ENCODE measurements at regions not wholly inside any gene's neighbourhood (a gene's known extent, or its start where the extent isn't known, plus 50 kb on each side); places are given as distances from the start of the nearest gene placed in this dataset.

GRCh38 chr10:25707572-25707971, 226.5 kb upstream of the MYO3A start:
- no peaks in the 10 kb centered on the region for H4K20me1 ChIP-seq
- TF ChIP-seq Cebpa-rat (IDR thresholded peaks at IDR 0.05): no peak
- H3K4me3 ChIP-seq: no peak overlapping the region
- H3K4me2 ChIP-seq: no peak overlapping the region
- H3K27me3 ChIP-seq: no peaks in the 10 kb centered on the region
- H3K27ac ChIP-seq: no peak overlapping the region
- H3K9me3 ChIP-seq: 0 out of 2 replicates have a peak, but pooled peaks cover 4% of the 10 kb centered on the region
- no peaks in the 10 kb centered on the region for H3K36me3 ChIP-seq
- H3K4me1 ChIP-seq: no peaks in the 10 kb centered on the region
- no peak overlapping the region for H3K9ac ChIP-seq

GRCh38 chr10:25707976-25708671, 225.9 kb upstream of the MYO3A start:
- H3K9me3 ChIP-seq: 0 out of 2 replicates have a peak, but pooled peaks cover 4% of the 10 kb centered on the region
- H3K4me3 ChIP-seq: no peak overlapping the region
- H4K20me1 ChIP-seq: no peaks in the 10 kb centered on the region
- H3K4me1 ChIP-seq: no peaks in the 10 kb centered on the region
- H3K4me2 ChIP-seq: no peak overlapping the region
- TF ChIP-seq Cebpa-rat (IDR thresholded peaks at IDR 0.05): no peak
- no peak overlapping the region for H3K9ac ChIP-seq
- H3K36me3 ChIP-seq: no peaks in the 10 kb centered on the region
- H3K27me3 ChIP-seq: no peaks in the 10 kb centered on the region
- H3K27ac ChIP-seq: no peak overlapping the region

GRCh38 chr10:25713894-25714240, 220.2 kb upstream of the MYO3A start:
- H3K4me3 ChIP-seq: no peak overlapping the region

GRCh38 chr10:25724241-25724640, 209.8 kb upstream of the MYO3A start:
- TF ChIP-seq Cebpa-rat (IDR thresholded peaks at IDR 0.05): no peak
- Histone ChIP-seq H3K4me3 (no peak overlapping the region), H3K36me3 (no peaks in the 10 kb centered on the region), H3K27me3 (no peaks in the 10 kb centered on the region), H4K20me1 (no peaks in the 10 kb centered on the region), H3K9ac (no peak overlapping the region), H3K9me3 (no peaks in the 10 kb centered on the region), H3K27ac (no peak overlapping the region), H3K4me2 (no peak overlapping the region), H3K4me1 (no peaks in the 10 kb centered on the region)

More at GRCh38 chr10:25713894-25714240, 220.2 kb upstream of the MYO3A start:
- no peaks in the 10 kb centered on the region for H3K36me3 ChIP-seq
- H3K4me2 ChIP-seq: no peak overlapping the region
- no peaks in the 10 kb centered on the region for H3K4me1 ChIP-seq
- no peak overlapping the region for H3K9ac ChIP-seq
- H3K9me3 ChIP-seq: 0 out of 2 replicates have a peak, but pooled peaks cover 4% of the 10 kb centered on the region
- no peak for TF ChIP-seq Cebpa-rat (IDR thresholded peaks at IDR 0.05)
- no peaks in the 10 kb centered on the region for H4K20me1 ChIP-seq
- no peak overlapping the region for H3K27ac ChIP-seq
- no peaks in the 10 kb centered on the region for H3K27me3 ChIP-seq

- no peaks in the 10 kb centered on the region for H3K9me3 ChIP-seq
- no peak for TF ChIP-seq Cebpa-rat (IDR thresholded peaks at IDR 0.05)
- H4K20me1 ChIP-seq: no peaks in the 10 kb centered on the region
- no peaks in the 10 kb centered on the region for H3K4me1 ChIP-seq
- H3K27me3 ChIP-seq: no peaks in the 10 kb centered on the region
- no peaks in the 10 kb centered on the region for H3K36me3 ChIP-seq
- H3K4me2 ChIP-seq: no peak overlapping the region
- no peak overlapping the region for H3K9ac ChIP-seq
- no peak overlapping the region for H3K4me3 ChIP-seq
- no peak overlapping the region for H3K27ac ChIP-seq
Measured at GRCh38 chr10:25725917-25726716, 207.9 kb upstream of the MYO3A start.

GRCh38 chr10:25738776-25739175, 195.3 kb upstream of the MYO3A start:
- Histone ChIP-seq H3K27ac (no peak overlapping the region), H3K9me3 (no peaks in the 10 kb centered on the region), H3K9ac (no peak overlapping the region), H3K27me3 (no peaks in the 10 kb centered on the region), H3K36me3 (no peaks in the 10 kb centered on the region), H3K4me3 (no peak overlapping the region), H3K4me2 (no peak overlapping the region), H3K4me1 (no peaks in the 10 kb centered on the region), H4K20me1 (no peaks in the 10 kb centered on the region)
- no peak for TF ChIP-seq Cebpa-rat (IDR thresholded peaks at IDR 0.05)

GRCh38 chr10:25743832-25744231, 190.2 kb upstream of the MYO3A start:
- H3K36me3 ChIP-seq: no peaks in the 10 kb centered on the region
- no peak overlapping the region for H3K4me2 ChIP-seq
- no peak overlapping the region for H3K27ac ChIP-seq
- no peak for TF ChIP-seq Cebpa-rat (IDR thresholded peaks at IDR 0.05)
- H3K27me3 ChIP-seq: no peaks in the 10 kb centered on the region
- H4K20me1 ChIP-seq: no peaks in the 10 kb centered on the region
- H3K9me3 ChIP-seq: no peaks in the 10 kb centered on the region
- no peak overlapping the region for H3K9ac ChIP-seq
- no peak overlapping the region for H3K4me3 ChIP-seq
- no peaks in the 10 kb centered on the region for H3K4me1 ChIP-seq

- Histone ChIP-seq H4K20me1 (no peaks in the 10 kb centered on the region), H3K27me3 (no peaks in the 10 kb centered on the region), H3K9me3 (no peaks in the 10 kb centered on the region), H3K9ac (no peak overlapping the region), H3K4me2 (no peak overlapping the region), H3K36me3 (no peaks in the 10 kb centered on the region), H3K4me3 (no peak overlapping the region), H3K4me1 (no peaks in the 10 kb centered on the region), H3K27ac (no peak overlapping the region)
- TF ChIP-seq Cebpa-rat (IDR thresholded peaks at IDR 0.05): no peak
Measured at GRCh38 chr10:25744574-25744973, 189.5 kb upstream of the MYO3A start.

GRCh38 chr10:25745976-25746375, 188.1 kb upstream of the MYO3A start:
- Histone ChIP-seq H3K27ac (no peak overlapping the region), H3K4me2 (no peak overlapping the region), H3K4me3 (no peak overlapping the region), H4K20me1 (no peaks in the 10 kb centered on the region), H3K36me3 (no peaks in the 10 kb centered on the region), H3K27me3 (no peaks in the 10 kb centered on the region), H3K4me1 (no peaks in the 10 kb centered on the region), H3K9ac (no peak overlapping the region), H3K9me3 (no peaks in the 10 kb centered on the region)
- no peak for TF ChIP-seq Cebpa-rat (IDR thresholded peaks at IDR 0.05)

- Histone ChIP-seq H3K4me3 (no peak overlapping the region), H3K36me3 (no peaks in the 10 kb centered on the region), H3K9ac (no peak overlapping the region), H3K4me2 (no peak overlapping the region), H3K27ac (no peak overlapping the region), H3K27me3 (no peaks in the 10 kb centered on the region), H3K4me1 (no peaks in the 10 kb centered on the region), H3K9me3 (no peaks in the 10 kb centered on the region), H4K20me1 (no peaks in the 10 kb centered on the region)
- no peak for TF ChIP-seq Cebpa-rat (IDR thresholded peaks at IDR 0.05)
Measured at GRCh38 chr10:25747084-25747483, 186.9 kb upstream of the MYO3A start.

Measured in BLaER1 (cell line).